PFSK-1 (cell line): ENCODE measurements at regions not wholly inside any gene's neighbourhood (a gene's known extent, or its start where the extent isn't known, plus 50 kb on each side); places are given as distances from the start of the nearest gene placed in this dataset.

Experiments
- FOXP2 ChIP-seq: optimal IDR thresholded peaks from 2 replicates; pipeline ENCODE3; 2011; ENCODE audit warnings: borderline replicate concordance, control low read depth, inconsistent platforms; ENCODE audit not compliant: insufficient read depth; ENCODE audit errors: extremely low read length, extremely low read depth
- POLR2AphosphoS5 ChIP-seq: IDR thresholded peaks from 2 replicates; pipeline ENCODE4 v1.6.1; 2012; ENCODE audit warnings: low read depth, mild to moderate bottlenecking, control low read depth, low read length, moderate library complexity
- REST ChIP-seq, 2 experiments: IDR thresholded peaks; 2 replicates each; pipeline versions ENCODE4 v1.6.1 to v1.8.0; 2011 to 2012; ENCODE audit warnings: low read depth in 2 of 2, low read length in 2 of 2, control low read depth in 1 of 2, inconsistent platforms in 1 of 2, mild to moderate bottlenecking in 1 of 2, moderate library complexity in 1 of 2; ENCODE audit not compliant: insufficient read depth in 1 of 2
- SIN3A ChIP-seq: IDR thresholded peaks from 2 replicates; pipeline ENCODE4 v1.6.1; 2012; ENCODE audit warnings: mild to moderate bottlenecking, low read length, moderate library complexity, borderline replicate concordance; ENCODE audit not compliant: insufficient read depth
- TAF1 ChIP-seq: IDR thresholded peaks from 2 replicates; pipeline ENCODE4 v1.6.1; 2012; ENCODE audit warnings: low read length, control low read depth, borderline replicate concordance; ENCODE audit not compliant: insufficient read depth

GRCh38 chr20:22931653-22932608, 103.2 kb upstream of the SSTR4 start:
- TF ChIP-seq TAF1 (no peak), REST (IDR thresholded peaks at IDR 0.05; ENCODE audit: insufficient read depth in 1 of 2, low read depth in 2 of 2, low read length in 2 of 2) (no peak), POLR2AphosphoS5 (no peak), FOXP2 (no peak), SIN3A (no peak)

- TF ChIP-seq FOXP2: no peak
- TF ChIP-seq SIN3A: no peak
Measured at GRCh38 chr20:22939181-22939580, 95.9 kb upstream of the SSTR4 start.

- no peak for TF ChIP-seq FOXP2
- TF ChIP-seq POLR2AphosphoS5: no peak
- TF ChIP-seq SIN3A: no peak
- TF ChIP-seq TAF1: no peak
- no peak for TF ChIP-seq REST (IDR thresholded peaks at IDR 0.05; ENCODE audit: insufficient read depth in 1 of 2, low read depth in 2 of 2, low read length in 2 of 2)
Measured at GRCh38 chr20:22940350-22940749, 94.8 kb upstream of the SSTR4 start.

- TF ChIP-seq TAF1 (no peak), FOXP2 (no peak), SIN3A (no peak), POLR2AphosphoS5 (no peak), REST (IDR thresholded peaks at IDR 0.05; ENCODE audit: insufficient read depth in 1 of 2, low read depth in 2 of 2, low read length in 2 of 2) (no peak)
Measured at GRCh38 chr20:22941550-22941949, 93.6 kb upstream of the SSTR4 start.

- TF ChIP-seq REST (IDR thresholded peaks at IDR 0.05; ENCODE audit: insufficient read depth in 1 of 2, low read depth in 2 of 2, low read length in 2 of 2): no peak
- TF ChIP-seq FOXP2: no peak
- TF ChIP-seq TAF1: no peak
- TF ChIP-seq SIN3A: no peak
- no peak for TF ChIP-seq POLR2AphosphoS5
Measured at GRCh38 chr20:22942742-22943141, 92.4 kb upstream of the SSTR4 start.
